ENCODE measurements at regions not wholly inside any gene's neighbourhood (a gene's known extent, or its start where the extent isn't known, plus 50 kb on each side); places are given as distances from the start of the nearest gene placed in this dataset.

DNA sequence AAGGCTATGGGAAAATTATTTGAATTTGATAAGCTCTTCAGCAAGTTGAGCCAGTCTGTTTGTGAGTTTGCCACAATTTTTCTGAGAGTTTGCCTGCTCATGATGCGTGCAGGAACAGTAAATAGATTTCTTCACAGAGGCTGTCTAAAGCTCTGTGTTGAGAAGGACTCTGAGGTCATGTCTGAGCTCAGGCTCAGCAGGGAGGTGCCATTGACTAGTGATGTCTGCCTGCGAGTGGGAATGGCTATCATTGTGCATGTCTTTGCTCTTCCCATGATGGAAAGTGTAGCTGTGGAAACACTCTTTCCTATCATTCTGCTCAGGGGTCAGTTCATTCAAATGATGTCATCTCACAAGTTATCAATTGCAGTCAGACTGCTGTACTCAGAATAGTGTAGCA is 142.8 kb downstream of the RASEF start:
- Histone ChIP-seq H3K27ac (ENCODE audit: low read depth) (no peak overlapping the region), H3K4me3 (ENCODE audit: low read depth, low read length) (no peak overlapping the region), H3K36me3 (ENCODE audit: insufficient read depth) (no peaks in the 10 kb centered on the region), H3K4me1 (ENCODE audit: insufficient read depth) (no peaks in the 10 kb centered on the region)
- WGBS, result 69% methylated on average over 2 of the region's 2 CpGs
- no peak for DNase-seq (ENCODE audit: extremely low spot score)

DNA sequence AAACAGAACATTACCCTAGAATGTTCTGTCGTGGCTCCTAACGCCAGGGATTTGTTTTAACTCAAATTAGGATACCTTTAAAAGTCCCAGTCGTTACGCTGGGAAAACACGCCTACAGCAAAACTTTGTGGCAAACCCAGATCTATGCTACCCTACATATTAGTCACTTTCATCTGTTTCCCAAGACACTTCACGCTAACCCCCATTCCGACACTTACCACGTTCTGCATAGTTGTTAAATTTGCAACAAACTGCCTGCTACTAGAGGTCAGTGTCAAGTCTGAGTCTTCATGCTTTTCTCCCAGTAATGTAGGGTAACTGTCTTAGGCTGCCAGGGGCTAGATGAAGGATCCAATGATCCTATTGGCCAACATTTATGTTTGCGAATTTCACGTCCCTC is 140.3 kb downstream of the RASEF start:
- WGBS, result 92% methylated on average over 10 of the region's 10 CpGs
- no peak overlapping the region for H3K27ac ChIP-seq (ENCODE audit: low read depth)
- H3K4me1 ChIP-seq (ENCODE audit: insufficient read depth), result peaks cover 2% of the 10 kb centered on the region
- H3K36me3 ChIP-seq (ENCODE audit: insufficient read depth), result no peaks in the 10 kb centered on the region
- no peak overlapping the region for H3K4me3 ChIP-seq (ENCODE audit: low read depth, low read length)
- no peak for DNase-seq (ENCODE audit: extremely low spot score)

DNA sequence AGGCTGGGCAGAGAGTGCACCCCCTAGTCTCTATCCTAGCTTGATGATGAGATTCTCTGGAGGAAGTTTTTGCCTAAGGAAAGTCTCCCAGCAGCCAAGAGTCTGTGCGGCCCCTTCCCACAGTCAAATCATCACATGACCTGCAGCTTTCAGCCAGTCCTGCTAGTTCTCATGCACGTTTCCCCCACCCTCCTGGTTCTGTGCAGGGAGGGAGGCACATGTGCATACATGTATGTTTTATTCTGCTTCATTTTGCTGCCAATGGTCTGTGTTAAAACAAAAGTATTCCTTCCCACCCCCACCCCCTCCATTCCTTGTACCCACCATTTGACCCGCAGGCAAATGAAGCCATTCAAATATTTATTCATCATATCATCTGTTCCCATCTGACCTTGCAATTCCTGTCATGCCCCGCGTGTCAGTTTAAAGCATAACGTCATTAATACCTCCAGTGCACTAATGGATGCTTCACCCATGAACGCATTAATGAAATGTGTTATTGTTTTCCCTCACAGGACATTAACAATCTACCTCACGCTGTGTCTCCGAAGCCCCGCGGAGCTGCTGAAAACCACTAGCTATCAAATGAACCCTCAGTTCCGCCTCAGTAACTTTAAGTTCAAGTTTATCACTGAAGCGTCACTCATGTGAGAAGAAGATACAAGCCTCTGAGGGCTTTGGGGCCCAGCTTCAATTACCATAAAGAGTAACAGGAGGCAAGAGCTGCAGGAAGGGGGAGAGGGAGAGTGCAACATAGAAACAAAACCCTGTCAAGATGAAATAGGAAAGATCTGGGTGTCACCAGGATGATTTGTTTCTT is 139.6 kb downstream of the RASEF start:
- no peak for DNase-seq (ENCODE audit: extremely low spot score)
- no peaks in the 10 kb centered on the region for H3K36me3 ChIP-seq (ENCODE audit: insufficient read depth)
- WGBS, result 44% methylated on average over 13 of the region's 13 CpGs
- peaks cover 2% of the 10 kb centered on the region for H3K4me1 ChIP-seq (ENCODE audit: insufficient read depth)
- H3K4me3 ChIP-seq (ENCODE audit: low read depth, low read length), result no peak overlapping the region
- no peak overlapping the region for H3K27ac ChIP-seq (ENCODE audit: low read depth)

DNA sequence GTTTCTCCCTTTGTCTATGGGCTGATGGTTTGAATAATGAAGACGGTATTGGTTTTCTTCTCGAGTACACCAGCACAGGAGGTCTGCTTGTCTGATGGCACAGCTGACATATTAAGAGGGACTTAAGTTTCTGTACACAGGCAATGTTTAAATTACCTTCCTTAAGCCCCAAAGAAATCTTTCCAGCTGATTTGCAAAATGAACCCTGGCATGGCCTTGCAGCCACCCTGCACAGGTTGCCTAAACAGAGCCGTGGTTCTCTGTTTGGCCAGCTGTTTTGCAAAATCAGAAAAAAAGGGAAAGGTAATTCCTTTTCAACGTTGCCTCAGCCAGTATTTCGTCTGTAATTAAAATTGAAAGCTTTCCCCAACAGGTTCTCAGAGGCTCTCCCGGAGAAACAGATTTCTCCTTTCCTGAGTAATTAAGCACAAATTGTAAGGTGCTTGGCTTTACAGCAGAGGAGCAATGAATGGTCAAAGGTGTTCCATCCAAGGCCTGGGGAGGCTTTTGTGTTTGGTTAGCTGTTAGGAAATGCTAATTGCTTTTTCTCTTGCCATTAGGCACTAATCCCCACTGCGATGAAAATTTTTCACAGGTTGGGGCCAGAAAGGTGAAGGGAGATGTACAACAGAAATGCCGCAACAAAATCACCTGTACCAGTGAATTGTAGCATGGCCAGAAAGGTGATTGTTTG is 138.9 kb downstream of the RASEF start:
- H3K4me1 ChIP-seq (ENCODE audit: insufficient read depth), result peaks cover 2% of the 10 kb centered on the region
- WGBS, result 68% methylated on average over 8 of the region's 8 CpGs
- no peak overlapping the region for H3K27ac ChIP-seq (ENCODE audit: low read depth)

More for the DNA sequence above, 138.9 kb downstream of the RASEF start:
- no peak overlapping the region for H3K4me3 ChIP-seq (ENCODE audit: low read depth, low read length)
- no peak for DNase-seq (ENCODE audit: extremely low spot score)
- no peaks in the 10 kb centered on the region for H3K36me3 ChIP-seq (ENCODE audit: insufficient read depth)
